ENCODE measurements at regions not wholly inside any gene's neighbourhood (a gene's known extent, or its start where the extent isn't known, plus 50 kb on each side); places are given as distances from the start of the nearest gene placed in this dataset.

GRCh38 chr9:29548436-29548835 lies 1975.2 kb upstream of the C9orf72 start:
- TF ChIP-seq CTCF (IDR thresholded peaks at IDR 0.05; ENCODE audit: low read length) (no peak), EZH2phosphoT487 (IDR thresholded peaks at IDR 0.05; ENCODE audit: low read length) (no peak)
